Right lobe of liver (tissue), 6 donors: ENCODE measurements at regions not wholly inside any gene's neighbourhood (a gene's known extent, or its start where the extent isn't known, plus 50 kb on each side); places are given as distances from the start of the nearest gene placed in this dataset.

Source experiments
- ATAC-seq, 4 donors: fragments of 200-7000 bp; cut with Tn5 transposase; one replicate each; pipeline ENCODE4 v1.9.1; 2020; ENCODE audit warnings: mild to moderate bottlenecking in 4 of 4, moderate library complexity in 4 of 4
- DNase-seq, 3 donors: peaks; one replicate each; pipeline ENCODE4 v3.0.0-alpha.2; 2020
- H3K27ac ChIP-seq, 3 donors: fragments of 200-600 bp; one replicate each; pipeline ENCODE4 v1.8.0; 2022
- H3K27me3 ChIP-seq, 2 donors: fragments of 200-600 bp; one replicate each; pipeline ENCODE4 v1.8.0; 2022
- H3K36me3 ChIP-seq, 4 donors: fragments of 200-600 bp; sonication (generic) in 1 of 4; one replicate each; pipeline versions ENCODE4 v1.5.1 to v1.8.0; 2017 to 2022; ENCODE audit warnings: control low read depth in 1 of 4
- H3K4me1 ChIP-seq, 4 donors: fragments of 200-600 bp; sonication (generic) in 1 of 4; one replicate each; pipeline versions ENCODE4 v1.5.1 to v1.8.0; 2017 to 2022; ENCODE audit warnings: control low read depth in 1 of 4
- H3K4me3 ChIP-seq, 3 donors: fragments of 200-600 bp; one replicate each; pipeline ENCODE4 v1.8.0; 2022
- H3K9me3 ChIP-seq, 4 donors: fragments of 200-600 bp; sonication (generic) in 1 of 4; one replicate each; pipeline versions ENCODE4 v1.5.1 to v1.8.0; 2017 to 2022; ENCODE audit warnings: control low read depth in 1 of 4
- CTCF ChIP-seq, 4 donors: fragments of 200-600 bp in 3 of 4; fragments of 450-650 bp in 1 of 4; IDR thresholded peaks; one replicate each; pipeline versions ENCODE4 v1.5.1 to v1.8.0; 2016 to 2022; ENCODE audit warnings: antibody characterized with exemption in 4 of 4, mild to moderate bottlenecking in 2 of 4
- POLR2A ChIP-seq: fragments of 450-650 bp; IDR thresholded peaks from one replicate; pipeline ENCODE4 v1.6.1; 2017; ENCODE audit warnings: antibody characterized with exemption, mild to moderate bottlenecking
- WGBS: methylation state at CpG from one replicate; pipeline ENCODE4 v1.1.6; 2018; ENCODE audit warnings: low coverage, low lambda C conversion rate; ENCODE audit not compliant: insufficient coverage; ENCODE audit errors: missing lambda C conversion rate; 5-methylcytosine and 5-hydroxymethylcytosine counted together
- intact Hi-C, 2 donors: fragments of 100-400 bp; cut with DNase I; formaldehyde crosslinking; loops; one replicate each; pipeline versions ENCODE4 v1.11.2 to v1.14.1; 2022
- donor health status: DM: no; HTN: yes; CAD: no.
- donor health status: DM: no; HTN: no; CAD: no.
- donor health status: DM: no; HTN: no; CAD: no.
- donor health status: DM: no; HTN: yes; CAD: no.
- donor health status: DM: no; HTN: yes; CAD: no.

- Histone ChIP-seq H3K27me3 (no peaks in the 10 kb centered on the region), H3K4me3 (no peak overlapping the region), H3K4me1 (no peaks in the 10 kb centered on the region), H3K27ac (no peak overlapping the region), H3K36me3 (no peaks in the 10 kb centered on the region), H3K9me3 (no peaks in the 10 kb centered on the region)
- ATAC-seq (no peak), DNase-seq (no peak)
- WGBS: 33% methylated on average over 6 of the region's 12 CpGs
- intact Hi-C loops: no loop called here
- TF ChIP-seq POLR2A (no peak), CTCF (IDR thresholded peaks at IDR 0.05) (no peak)
Observed at GRCh38 chr11:28606930-28607329, 498.7 kb downstream of the METTL15 start.

DNA sequence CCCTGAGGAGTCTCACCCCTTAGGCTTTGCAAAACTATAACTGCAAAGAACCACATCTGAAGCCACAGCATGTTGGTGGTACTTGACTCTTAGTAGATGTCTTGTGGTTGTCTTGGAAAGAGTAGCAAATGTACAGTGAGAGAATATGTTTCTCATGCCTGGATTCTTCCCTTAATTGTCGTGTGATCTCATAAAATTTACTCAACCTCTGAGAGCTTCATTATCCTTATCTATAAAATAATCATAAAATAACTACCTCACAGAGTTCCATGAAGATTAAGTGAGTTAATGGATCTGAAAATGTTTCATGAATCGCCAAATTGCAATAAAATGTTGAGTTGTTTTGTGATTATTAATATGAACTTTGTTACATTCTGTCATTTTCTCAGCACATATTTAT is 491.5 kb downstream of the METTL15 start:
- DNase-seq: no peak
- 61% methylated on average over 2 of the region's 2 CpGs for WGBS
- intact Hi-C loops: no loop called here
- Histone ChIP-seq H3K4me1 (no peaks in the 10 kb centered on the region), H3K27me3 (no peaks in the 10 kb centered on the region), H3K27ac (no peak overlapping the region), H3K36me3 (no peaks in the 10 kb centered on the region), H3K4me3 (no peak overlapping the region), H3K9me3 (no peaks in the 10 kb centered on the region)
- no peak for ATAC-seq
- TF ChIP-seq POLR2A (no peak), CTCF (IDR thresholded peaks at IDR 0.05) (no peak)

- no peaks in the 10 kb centered on the region for H3K27me3 ChIP-seq
- H3K9me3 ChIP-seq: no peaks in the 10 kb centered on the region
- H3K4me3 ChIP-seq: no peak overlapping the region
- no peak for DNase-seq
- TF ChIP-seq CTCF (IDR thresholded peaks at IDR 0.05) (no peak), POLR2A (no peak)
- 85% methylated on average over 3 of the region's 3 CpGs for WGBS
- ATAC-seq: no peak
- H3K27ac ChIP-seq: no peak overlapping the region
- H3K4me1 ChIP-seq: no peaks in the 10 kb centered on the region
- intact Hi-C loops: no loop called here
- no peaks in the 10 kb centered on the region for H3K36me3 ChIP-seq
Observed at GRCh38 chr11:28598531-28598930, 490.3 kb downstream of the METTL15 start.

GRCh38 chr11:28596816-28597215 is 488.6 kb downstream of the METTL15 start:
- TF ChIP-seq CTCF (IDR thresholded peaks at IDR 0.05) (no peak), POLR2A (no peak)
- no peaks in the 10 kb centered on the region for H3K9me3 ChIP-seq
- H3K27ac ChIP-seq: no peak overlapping the region
- WGBS: 91% methylated on average over 2 of the region's 2 CpGs
- intact Hi-C loops: no loop called here
- no peaks in the 10 kb centered on the region for H3K27me3 ChIP-seq
- no peak for DNase-seq
- no peak for ATAC-seq
- H3K36me3 ChIP-seq: no peaks in the 10 kb centered on the region
- no peak overlapping the region for H3K4me3 ChIP-seq
- no peaks in the 10 kb centered on the region for H3K4me1 ChIP-seq

GRCh38 chr11:28592141-28592540 is 484.0 kb downstream of the METTL15 start:
- Histone ChIP-seq H3K4me1 (no peaks in the 10 kb centered on the region), H3K27ac (no peak overlapping the region), H3K4me3 (no peak overlapping the region), H3K36me3 (no peaks in the 10 kb centered on the region), H3K27me3 (no peaks in the 10 kb centered on the region), H3K9me3 (no peaks in the 10 kb centered on the region)
- TF ChIP-seq CTCF (IDR thresholded peaks at IDR 0.05) (no peak), POLR2A (no peak)
- intact Hi-C loops: no loop called here
- DNase-seq: no peak
- no peak for ATAC-seq
